ENCODE measurements at regions not wholly inside any gene's neighbourhood (a gene's known extent, or its start where the extent isn't known, plus 50 kb on each side); places are given as distances from the start of the nearest gene placed in this dataset.

- Histone ChIP-seq H4K20me1 (ENCODE audit: insufficient read depth, low read length) (no peaks in the 10 kb centered on the region), H3K9me3 (replicated peaks; ENCODE audit: insufficient read depth, low read length) (no peaks in the 10 kb centered on the region), H3K27me3 (replicated peaks; ENCODE audit: insufficient read depth, low read length) (peaks cover 4% of the 10 kb centered on the region; the same call in 1 of the 2 replicates), H3K4me3 (ENCODE audit: low read length) (no peak overlapping the region), H3K36me3 (replicated peaks; ENCODE audit: insufficient read depth, low read length) (no peaks in the 10 kb centered on the region), H3K27ac (ENCODE audit: low read length) (no peak overlapping the region), H3K4me1 (ENCODE audit: low read length) (no peaks in the 10 kb centered on the region), H3K9me2 (replicated peaks; ENCODE audit: insufficient read depth, low read length) (no peaks in the 10 kb centered on the region), H2AFZ (ENCODE audit: low read length) (no peak overlapping the region), H3K9ac (ENCODE audit: low read length) (no peak overlapping the region), H3F3A (ENCODE audit: insufficient read depth, low read length) (no peaks in the 10 kb centered on the region), H3K4me2 (ENCODE audit: low read depth, low read length) (no peak overlapping the region), H3K79me2 (ENCODE audit: low read length) (no peaks in the 10 kb centered on the region)
- TF ChIP-seq EZH2 (optimal IDR thresholded peaks at IDR 0.05; ENCODE audit: low read depth, low read length): no peak
- no peak for TF ChIP-seq CTCF (IDR thresholded peaks at IDR 0.05; ENCODE audit: low read length)
- TF ChIP-seq EZH2phosphoT487 (IDR thresholded peaks at IDR 0.05; ENCODE audit: low read length): no peak
- no peak for DNase-seq
Observed at GRCh38 chr2:120596990-120597594, 138.6 kb upstream of the GLI2 start.

GRCh38 chr2:120597595-120598193 lies 138.0 kb upstream of the GLI2 start:
- no peak overlapping the region for H2AFZ ChIP-seq (ENCODE audit: low read length)
- no peaks in the 10 kb centered on the region for H3K9me2 ChIP-seq (replicated peaks; ENCODE audit: insufficient read depth, low read length)
- H3K4me1 ChIP-seq (ENCODE audit: low read length): no peaks in the 10 kb centered on the region
- no peaks in the 10 kb centered on the region for H4K20me1 ChIP-seq (ENCODE audit: insufficient read depth, low read length)
- H3K36me3 ChIP-seq (replicated peaks; ENCODE audit: insufficient read depth, low read length): no peaks in the 10 kb centered on the region
- no peak overlapping the region for H3K4me2 ChIP-seq (ENCODE audit: low read depth, low read length)
- H3K9me3 ChIP-seq (replicated peaks; ENCODE audit: insufficient read depth, low read length): no peaks in the 10 kb centered on the region
- no peak overlapping the region for H3K9ac ChIP-seq (ENCODE audit: low read length)
- DNase-seq: no peak
- H3F3A ChIP-seq (ENCODE audit: insufficient read depth, low read length): no peaks in the 10 kb centered on the region
- peaks cover 4% of the 10 kb centered on the region; the same call in 1 of the 2 replicates for H3K27me3 ChIP-seq (replicated peaks; ENCODE audit: insufficient read depth, low read length)
- H3K79me2 ChIP-seq (ENCODE audit: low read length): no peaks in the 10 kb centered on the region
- H3K27ac ChIP-seq (ENCODE audit: low read length): no peak overlapping the region
- TF ChIP-seq EZH2phosphoT487 (IDR thresholded peaks at IDR 0.05; ENCODE audit: low read length): no peak
- no peak for TF ChIP-seq CTCF (IDR thresholded peaks at IDR 0.05; ENCODE audit: low read length)
- TF ChIP-seq EZH2 (optimal IDR thresholded peaks at IDR 0.05; ENCODE audit: low read depth, low read length): no peak
- no peak overlapping the region for H3K4me3 ChIP-seq (ENCODE audit: low read length)

GRCh38 chr2:120598416-120598815 lies 137.3 kb upstream of the GLI2 start:
- Histone ChIP-seq H3K36me3 (replicated peaks; ENCODE audit: insufficient read depth, low read length) (no peaks in the 10 kb centered on the region), H3K4me3 (ENCODE audit: low read length) (no peak overlapping the region), H3K9me2 (replicated peaks; ENCODE audit: insufficient read depth, low read length) (no peaks in the 10 kb centered on the region), H3F3A (ENCODE audit: insufficient read depth, low read length) (no peaks in the 10 kb centered on the region), H3K9me3 (replicated peaks; ENCODE audit: insufficient read depth, low read length) (no peaks in the 10 kb centered on the region), H2AFZ (ENCODE audit: low read length) (no peak overlapping the region), H3K27ac (ENCODE audit: low read length) (no peak overlapping the region), H3K4me2 (ENCODE audit: low read depth, low read length) (no peak overlapping the region), H4K20me1 (ENCODE audit: insufficient read depth, low read length) (no peaks in the 10 kb centered on the region), H3K9ac (ENCODE audit: low read length) (no peak overlapping the region), H3K4me1 (ENCODE audit: low read length) (no peaks in the 10 kb centered on the region), H3K79me2 (ENCODE audit: low read length) (no peaks in the 10 kb centered on the region), H3K27me3 (replicated peaks; ENCODE audit: insufficient read depth, low read length) (peaks cover 4% of the 10 kb centered on the region; the same call in 1 of the 2 replicates)
- DNase-seq: no peak
- TF ChIP-seq EZH2 (optimal IDR thresholded peaks at IDR 0.05; ENCODE audit: low read depth, low read length) (no peak), CTCF (IDR thresholded peaks at IDR 0.05; ENCODE audit: low read length) (no peak), EZH2phosphoT487 (IDR thresholded peaks at IDR 0.05; ENCODE audit: low read length) (no peak)

Measured in MM.1S (cell line).